GM12873 (cell line): ENCODE measurements at regions not wholly inside any gene's neighbourhood (a gene's known extent, or its start where the extent isn't known, plus 50 kb on each side); places are given as distances from the start of the nearest gene placed in this dataset.

Experiments
- TF ChIP-seq, protein P1 (sequence below): IDR thresholded peaks from 2 replicates; pipeline ENCODE4 v1.5.1; 2012; ENCODE audit warnings: low read depth, mild to moderate bottlenecking, moderate library complexity, low read length, control low read depth; ENCODE audit not compliant: insufficient read depth; ENCODE audit errors: missing control alignments

DNA sequence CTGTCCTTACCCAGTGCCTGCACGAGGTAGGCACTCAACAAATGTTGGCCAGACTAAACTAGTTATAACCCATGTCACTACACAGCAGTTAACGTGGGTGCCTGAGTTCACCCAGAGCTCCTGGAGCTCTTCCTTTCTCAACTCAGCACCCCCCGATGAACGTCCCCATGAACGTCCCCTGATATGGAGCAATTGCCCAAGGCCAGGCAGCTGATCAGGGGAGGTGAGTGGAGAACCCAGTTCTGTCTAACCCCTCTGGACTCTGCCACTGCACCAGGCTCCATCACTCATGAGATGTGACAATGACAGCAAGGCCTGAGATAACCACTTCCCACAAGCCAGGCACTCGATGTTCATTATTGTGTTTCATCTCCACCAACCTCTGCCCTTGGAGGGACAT lies 199.0 kb downstream of the BCL11B start:
- TF ChIP-seq, protein P1, sequence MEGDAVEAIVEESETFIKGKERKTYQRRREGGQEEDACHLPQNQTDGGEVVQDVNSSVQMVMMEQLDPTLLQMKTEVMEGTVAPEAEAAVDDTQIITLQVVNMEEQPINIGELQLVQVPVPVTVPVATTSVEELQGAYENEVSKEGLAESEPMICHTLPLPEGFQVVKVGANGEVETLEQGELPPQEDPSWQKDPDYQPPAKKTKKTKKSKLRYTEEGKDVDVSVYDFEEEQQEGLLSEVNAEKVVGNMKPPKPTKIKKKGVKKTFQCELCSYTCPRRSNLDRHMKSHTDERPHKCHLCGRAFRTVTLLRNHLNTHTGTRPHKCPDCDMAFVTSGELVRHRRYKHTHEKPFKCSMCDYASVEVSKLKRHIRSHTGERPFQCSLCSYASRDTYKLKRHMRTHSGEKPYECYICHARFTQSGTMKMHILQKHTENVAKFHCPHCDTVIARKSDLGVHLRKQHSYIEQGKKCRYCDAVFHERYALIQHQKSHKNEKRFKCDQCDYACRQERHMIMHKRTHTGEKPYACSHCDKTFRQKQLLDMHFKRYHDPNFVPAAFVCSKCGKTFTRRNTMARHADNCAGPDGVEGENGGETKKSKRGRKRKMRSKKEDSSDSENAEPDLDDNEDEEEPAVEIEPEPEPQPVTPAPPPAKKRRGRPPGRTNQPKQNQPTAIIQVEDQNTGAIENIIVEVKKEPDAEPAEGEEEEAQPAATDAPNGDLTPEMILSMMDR = no peak

DNA sequence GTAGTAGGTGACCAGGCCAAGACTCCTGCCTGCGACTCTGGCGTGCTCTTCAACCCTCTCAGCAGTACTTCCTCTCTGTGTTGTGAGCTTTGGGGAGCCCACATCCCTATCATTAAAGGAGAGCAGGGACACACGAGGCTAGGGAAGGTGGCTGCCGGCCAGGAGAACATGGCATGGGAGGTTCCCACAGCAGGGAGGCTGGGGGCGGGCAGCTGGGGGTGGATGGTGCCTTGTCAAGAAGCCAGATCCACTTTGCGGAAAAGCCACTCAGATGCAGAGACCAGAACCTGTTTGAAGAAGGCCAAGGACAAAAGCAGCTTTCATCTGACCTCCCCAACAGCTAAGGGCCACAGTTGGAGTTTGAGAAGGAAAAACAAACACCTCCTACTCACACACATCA lies 198.6 kb downstream of the BCL11B start:
- TF ChIP-seq, protein P1 = no peak

GRCh38 chr14:99075061-99075460 lies 196.9 kb downstream of the BCL11B start:
- TF ChIP-seq, protein P1 = no peak

DNA sequence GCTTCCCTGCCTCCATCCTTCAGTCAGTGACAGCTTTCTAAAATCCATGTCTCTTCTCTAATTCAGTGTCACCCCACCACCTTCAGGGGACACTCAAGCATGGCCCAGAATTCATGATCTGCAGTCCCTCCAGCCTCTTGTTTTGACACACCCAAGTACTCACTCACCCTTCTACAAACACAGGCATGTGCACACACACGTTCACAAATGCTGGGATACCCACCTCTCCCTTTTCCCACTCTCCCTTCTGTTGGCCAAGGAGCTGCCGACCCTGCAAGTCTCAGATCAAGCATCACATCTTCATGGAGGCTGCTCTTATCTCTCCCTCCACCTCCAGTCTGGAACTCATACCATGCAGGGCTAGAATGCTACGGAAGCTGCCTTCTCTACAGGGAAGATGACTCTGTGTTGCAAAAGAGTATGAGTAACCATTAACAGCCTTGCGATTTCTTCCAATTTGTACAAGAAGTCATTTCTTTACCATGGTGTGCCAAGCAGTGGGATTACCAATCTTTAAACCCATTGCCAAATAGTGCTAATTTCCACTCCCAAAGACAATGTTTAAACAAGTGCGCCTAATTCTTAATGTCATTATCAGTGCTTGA lies 196.1 kb downstream of the BCL11B start:
- TF ChIP-seq, protein P1 = no peak

DNA sequence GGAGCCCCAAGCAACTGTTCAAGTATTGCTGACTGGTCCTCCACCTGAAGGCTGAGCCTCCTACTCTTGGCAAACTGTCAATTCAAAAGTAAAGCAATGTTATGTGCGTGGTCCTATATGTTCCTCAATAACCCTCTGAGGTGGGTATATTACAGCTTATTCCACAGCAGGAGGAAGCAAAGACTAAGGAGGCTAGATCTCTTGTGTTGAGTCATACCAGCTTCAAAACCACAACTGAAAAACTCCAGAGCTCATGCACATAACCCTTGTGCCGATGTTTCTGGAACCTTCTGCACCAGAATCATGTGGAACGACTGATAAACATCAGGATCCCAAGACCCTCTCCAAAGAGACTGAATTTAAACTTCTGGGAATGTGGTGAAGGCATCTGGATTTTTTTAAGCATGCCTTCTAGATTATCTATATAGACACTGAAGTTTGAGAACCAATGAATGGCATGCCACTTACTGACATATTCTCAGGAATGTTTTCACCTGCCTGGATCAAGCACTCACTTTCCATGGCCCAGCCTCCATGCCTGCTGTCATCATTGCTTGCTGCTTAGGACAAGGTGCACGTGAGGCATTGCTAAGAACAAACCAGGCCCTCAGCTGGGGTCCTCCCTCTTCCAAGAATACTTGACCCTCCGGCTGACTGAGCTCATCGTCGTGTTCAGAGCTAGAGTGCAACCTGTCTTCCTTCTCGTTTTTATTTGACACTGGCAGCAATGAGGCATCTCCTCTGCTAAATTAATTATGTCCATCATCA lies 194.7 kb downstream of the BCL11B start:
- TF ChIP-seq, protein P1 = no peak

DNA sequence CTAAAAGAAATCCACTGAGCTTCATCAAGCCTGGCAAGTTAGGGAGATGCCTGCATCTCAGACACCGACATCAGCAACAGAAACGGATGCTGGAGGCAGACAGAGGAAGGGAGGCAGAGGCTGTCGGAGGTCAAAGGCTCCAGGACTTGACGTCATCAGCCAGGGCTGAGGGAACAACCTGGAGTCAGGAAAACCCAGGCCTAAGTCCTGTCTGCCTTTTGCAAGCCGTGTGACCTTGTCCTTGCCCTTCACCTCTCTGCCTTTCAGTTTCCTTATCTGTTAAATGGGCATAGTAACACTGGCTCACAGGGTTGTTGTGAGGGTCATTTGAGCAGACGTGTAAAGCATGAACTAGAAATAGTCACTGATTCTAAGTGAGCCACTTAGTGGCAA lies 194.2 kb downstream of the BCL11B start:
- TF ChIP-seq, protein P1 = no peak

- TF ChIP-seq, protein P1 = no peak
Observed at GRCh38 chr14:99078426-99078825, 193.6 kb downstream of the BCL11B start.
